ENCODE measurements at regions not wholly inside any gene's neighbourhood (a gene's known extent, or its start where the extent isn't known, plus 50 kb on each side); places are given as distances from the start of the nearest gene placed in this dataset.

GRCh38 chr11:95398437-95399112, 167.6 kb upstream of the SESN3 start:
- TF ChIP-seq EZH2 (IDR thresholded peaks at IDR 0.05; ENCODE audit: low read depth, low read length, severe bottlenecking) (no peak), YY1 (IDR thresholded peaks at IDR 0.05; ENCODE audit: low read depth, low read length) (no peak), CBX5 (IDR thresholded peaks at IDR 0.05; ENCODE audit: low read depth, low read length) (no peak)
